OCI-LY1 (cell line): ENCODE measurements at regions not wholly inside any gene's neighbourhood (a gene's known extent, or its start where the extent isn't known, plus 50 kb on each side); places are given as distances from the start of the nearest gene placed in this dataset.

ENCODE experiments used
- H2AFZ ChIP-seq: fragments of 200-600 bp; sonication (generic), shearing (Covaris generic); 2 replicates; pipeline ENCODE4 v1.6.0; 2014; ENCODE audit warnings: antibody characterized with exemption, mild to moderate bottlenecking, low read length
- H3F3A ChIP-seq: fragments of 200-600 bp; sonication (generic), shearing (Covaris generic); 2 replicates; pipeline ENCODE4 v1.6.0; 2014; ENCODE audit warnings: mild to moderate bottlenecking, antibody characterized with exemption, low read length, moderate library complexity; ENCODE audit not compliant: insufficient read depth
- H3K27ac ChIP-seq: fragments of 200-600 bp; sonication (generic); 2 replicates; pipeline ENCODE4 v1.5.1; 2014; ENCODE audit warnings: low read length, mixed run types, mild to moderate bottlenecking, low read depth; ENCODE audit not compliant: poor library complexity, severe bottlenecking
- H3K27me3 ChIP-seq: fragments of 200-600 bp; sonication (generic); 2 replicates; pipeline ENCODE4 v1.6.0; 2014; ENCODE audit warnings: antibody characterized with exemption, mild to moderate bottlenecking, low read length, moderate library complexity; ENCODE audit not compliant: insufficient read depth
- H3K36me3 ChIP-seq: fragments of 200-600 bp; sonication (generic); 2 replicates; pipeline ENCODE4 v1.6.1; 2014; ENCODE audit warnings: mild to moderate bottlenecking, antibody characterized with exemption, low read length, moderate library complexity, mixed read lengths; ENCODE audit not compliant: insufficient read depth
- H3K4me1 ChIP-seq: fragments of 200-600 bp; sonication (generic); 2 replicates; pipeline ENCODE4 v1.5.1; 2014; ENCODE audit warnings: mild to moderate bottlenecking, low read length, moderate library complexity; ENCODE audit not compliant: insufficient read depth, severe bottlenecking
- H3K4me2 ChIP-seq: fragments of 200-600 bp; sonication (generic), shearing (Covaris generic); 2 replicates; pipeline ENCODE4 v1.6.1; 2014; ENCODE audit warnings: low read length
- H3K4me3 ChIP-seq: fragments of 200-600 bp; sonication (generic); 2 replicates; pipeline ENCODE4 v1.5.1; 2014; ENCODE audit warnings: low read length, low read depth, mild to moderate bottlenecking, mixed read lengths; ENCODE audit not compliant: poor library complexity, severe bottlenecking
- H3K79me2 ChIP-seq: fragments of 200-600 bp; shearing (Covaris generic); 2 replicates; pipeline ENCODE4 v1.6.1; 2016; ENCODE audit warnings: mixed run types, low read length, mixed read lengths; ENCODE audit not compliant: insufficient read depth
- H3K9ac ChIP-seq: fragments of 200-600 bp; sonication (generic), shearing (Covaris generic); 2 replicates; pipeline ENCODE4 v1.6.1; 2014; ENCODE audit warnings: mild to moderate bottlenecking, low read length, mixed read lengths
- H3K9me2 ChIP-seq: fragments of 200-600 bp; sonication (generic), shearing (Covaris generic); 2 replicates; pipeline ENCODE4 v1.6.1; 2014; ENCODE audit warnings: low read depth, mild to moderate bottlenecking, low read length, mixed read lengths
- H3K9me3 ChIP-seq: fragments of 200-600 bp; shearing (Covaris generic); 2 replicates; pipeline ENCODE4 v1.6.1; 2014; ENCODE audit warnings: low read length, mixed read lengths
- H4K20me1 ChIP-seq: fragments of 200-600 bp; sonication (generic), shearing (Covaris generic); 2 replicates; pipeline ENCODE4 v1.6.0; 2016; ENCODE audit warnings: mild to moderate bottlenecking, low read length; ENCODE audit not compliant: insufficient read depth
- CTCF ChIP-seq: fragments of 200-600 bp; sonication (generic), shearing (Covaris generic); IDR thresholded peaks from 2 replicates; pipeline ENCODE4 v1.5.1; 2017; ENCODE audit warnings: mild to moderate bottlenecking, antibody characterized with exemption, low read length, moderate library complexity, mixed read lengths
- EZH2 ChIP-seq: fragments of 200-600 bp; sonication (generic), shearing (Covaris generic); IDR thresholded peaks from 2 replicates; pipeline ENCODE4 v1.8.0; 2017; ENCODE audit warnings: borderline replicate concordance, mixed run types, mild to moderate bottlenecking, antibody characterized with exemption, low read length, moderate library complexity, mixed read lengths

GRCh38 chr18:35789543-35789942, 182.9 kb upstream of the RMP24 start:
- H3F3A ChIP-seq = no peaks in the 10 kb centered on the region

GRCh38 chr18:35797948-35798347, 174.5 kb upstream of the RMP24 start:
- Histone ChIP-seq H4K20me1 (no peaks in the 10 kb centered on the region), H3K36me3 (no peaks in the 10 kb centered on the region), H3K4me2 (no peak overlapping the region), H3K27me3 (no peaks in the 10 kb centered on the region), H3F3A (no peaks in the 10 kb centered on the region), H3K27ac (no peak overlapping the region), H3K9me3 (no peaks in the 10 kb centered on the region), H3K4me3 (no peak overlapping the region), H2AFZ (no peak overlapping the region), H3K9ac (no peak overlapping the region), H3K79me2 (no peaks in the 10 kb centered on the region), H3K4me1 (no peaks in the 10 kb centered on the region), H3K9me2 (no peaks in the 10 kb centered on the region)
- TF ChIP-seq EZH2 (no peak), CTCF (no peak)

More at GRCh38 chr18:35789543-35789942, 182.9 kb upstream of the RMP24 start:
- Histone ChIP-seq H4K20me1 (no peaks in the 10 kb centered on the region), H3K9me2 (no peaks in the 10 kb centered on the region), H3K27me3 (no peaks in the 10 kb centered on the region), H3K4me1 (peaks cover 15% of the 10 kb centered on the region), H3K36me3 (no peaks in the 10 kb centered on the region), H3K79me2 (no peaks in the 10 kb centered on the region), H3K4me2 (no peak overlapping the region), H3K4me3 (no peak overlapping the region), H2AFZ (no peak overlapping the region), H3K27ac (no peak overlapping the region), H3K9ac (no peak overlapping the region), H3K9me3 (no peaks in the 10 kb centered on the region)
- no peak for TF ChIP-seq EZH2
- no peak for TF ChIP-seq CTCF

- no peaks in the 10 kb centered on the region for H3K9me2 ChIP-seq
- H3F3A ChIP-seq = no peaks in the 10 kb centered on the region
- no peak overlapping the region for H3K4me3 ChIP-seq
- no peaks in the 10 kb centered on the region for H4K20me1 ChIP-seq
- H3K27me3 ChIP-seq = no peaks in the 10 kb centered on the region
- no peak overlapping the region for H3K9ac ChIP-seq
- H3K4me1 ChIP-seq = no peaks in the 10 kb centered on the region
- H3K27ac ChIP-seq = no peak overlapping the region
- no peak overlapping the region for H2AFZ ChIP-seq
- H3K36me3 ChIP-seq = no peaks in the 10 kb centered on the region
- no peaks in the 10 kb centered on the region for H3K9me3 ChIP-seq
- no peaks in the 10 kb centered on the region for H3K79me2 ChIP-seq
- TF ChIP-seq EZH2 (no peak), CTCF (no peak)
- H3K4me2 ChIP-seq = no peak overlapping the region
These were observed 168.9 kb upstream of the RMP24 start for GRCh38 chr18:35803551-35803950.
